OCI-LY1 (cell line): ENCODE measurements at regions not wholly inside any gene's neighbourhood (a gene's known extent, or its start where the extent isn't known, plus 50 kb on each side); places are given as distances from the start of the nearest gene placed in this dataset.

Experiments
- H2AFZ ChIP-seq: fragments of 200-600 bp; sonication (generic), shearing (Covaris generic); 2 replicates; pipeline ENCODE4 v1.6.0; 2014; ENCODE audit warnings: antibody characterized with exemption, mild to moderate bottlenecking, low read length
- H3F3A ChIP-seq: fragments of 200-600 bp; sonication (generic), shearing (Covaris generic); 2 replicates; pipeline ENCODE4 v1.6.0; 2014; ENCODE audit warnings: mild to moderate bottlenecking, antibody characterized with exemption, low read length, moderate library complexity; ENCODE audit not compliant: insufficient read depth
- H3K27ac ChIP-seq: fragments of 200-600 bp; sonication (generic); 2 replicates; pipeline ENCODE4 v1.5.1; 2014; ENCODE audit warnings: low read length, mixed run types, mild to moderate bottlenecking, low read depth; ENCODE audit not compliant: poor library complexity, severe bottlenecking
- H3K27me3 ChIP-seq: fragments of 200-600 bp; sonication (generic); 2 replicates; pipeline ENCODE4 v1.6.0; 2014; ENCODE audit warnings: antibody characterized with exemption, mild to moderate bottlenecking, low read length, moderate library complexity; ENCODE audit not compliant: insufficient read depth
- H3K36me3 ChIP-seq: fragments of 200-600 bp; sonication (generic); 2 replicates; pipeline ENCODE4 v1.6.1; 2014; ENCODE audit warnings: mild to moderate bottlenecking, antibody characterized with exemption, low read length, moderate library complexity, mixed read lengths; ENCODE audit not compliant: insufficient read depth
- H3K4me1 ChIP-seq: fragments of 200-600 bp; sonication (generic); 2 replicates; pipeline ENCODE4 v1.5.1; 2014; ENCODE audit warnings: mild to moderate bottlenecking, low read length, moderate library complexity; ENCODE audit not compliant: insufficient read depth, severe bottlenecking
- H3K4me2 ChIP-seq: fragments of 200-600 bp; sonication (generic), shearing (Covaris generic); 2 replicates; pipeline ENCODE4 v1.6.1; 2014; ENCODE audit warnings: low read length
- H3K4me3 ChIP-seq: fragments of 200-600 bp; sonication (generic); 2 replicates; pipeline ENCODE4 v1.5.1; 2014; ENCODE audit warnings: low read length, low read depth, mild to moderate bottlenecking, mixed read lengths; ENCODE audit not compliant: poor library complexity, severe bottlenecking
- H3K79me2 ChIP-seq: fragments of 200-600 bp; shearing (Covaris generic); 2 replicates; pipeline ENCODE4 v1.6.1; 2016; ENCODE audit warnings: mixed run types, low read length, mixed read lengths; ENCODE audit not compliant: insufficient read depth
- H3K9ac ChIP-seq: fragments of 200-600 bp; sonication (generic), shearing (Covaris generic); 2 replicates; pipeline ENCODE4 v1.6.1; 2014; ENCODE audit warnings: mild to moderate bottlenecking, low read length, mixed read lengths
- H3K9me2 ChIP-seq: fragments of 200-600 bp; sonication (generic), shearing (Covaris generic); 2 replicates; pipeline ENCODE4 v1.6.1; 2014; ENCODE audit warnings: low read depth, mild to moderate bottlenecking, low read length, mixed read lengths
- H3K9me3 ChIP-seq: fragments of 200-600 bp; shearing (Covaris generic); 2 replicates; pipeline ENCODE4 v1.6.1; 2014; ENCODE audit warnings: low read length, mixed read lengths
- H4K20me1 ChIP-seq: fragments of 200-600 bp; sonication (generic), shearing (Covaris generic); 2 replicates; pipeline ENCODE4 v1.6.0; 2016; ENCODE audit warnings: mild to moderate bottlenecking, low read length; ENCODE audit not compliant: insufficient read depth
- EZH2 ChIP-seq: fragments of 200-600 bp; sonication (generic), shearing (Covaris generic); IDR thresholded peaks from 2 replicates; pipeline ENCODE4 v1.8.0; 2017; ENCODE audit warnings: borderline replicate concordance, mixed run types, mild to moderate bottlenecking, antibody characterized with exemption, low read length, moderate library complexity, mixed read lengths
- TF ChIP-seq, protein P1 (sequence below): fragments of 200-600 bp; sonication (generic), shearing (Covaris generic); IDR thresholded peaks from 2 replicates; pipeline ENCODE4 v1.5.1; 2017; ENCODE audit warnings: mild to moderate bottlenecking, antibody characterized with exemption, low read length, moderate library complexity, mixed read lengths

- Histone ChIP-seq H3K9me3 (no peaks in the 10 kb centered on the region), H3K4me3 (no peak overlapping the region), H2AFZ (no peak overlapping the region), H3K27me3 (no peaks in the 10 kb centered on the region), H4K20me1 (no peaks in the 10 kb centered on the region), H3F3A (no peaks in the 10 kb centered on the region), H3K36me3 (no peaks in the 10 kb centered on the region), H3K4me2 (no peak overlapping the region), H3K9ac (no peak overlapping the region), H3K4me1 (no peaks in the 10 kb centered on the region), H3K27ac (no peak overlapping the region), H3K79me2 (no peaks in the 10 kb centered on the region), H3K9me2 (no peaks in the 10 kb centered on the region)
- no peak for TF ChIP-seq EZH2
- TF ChIP-seq, protein P1, sequence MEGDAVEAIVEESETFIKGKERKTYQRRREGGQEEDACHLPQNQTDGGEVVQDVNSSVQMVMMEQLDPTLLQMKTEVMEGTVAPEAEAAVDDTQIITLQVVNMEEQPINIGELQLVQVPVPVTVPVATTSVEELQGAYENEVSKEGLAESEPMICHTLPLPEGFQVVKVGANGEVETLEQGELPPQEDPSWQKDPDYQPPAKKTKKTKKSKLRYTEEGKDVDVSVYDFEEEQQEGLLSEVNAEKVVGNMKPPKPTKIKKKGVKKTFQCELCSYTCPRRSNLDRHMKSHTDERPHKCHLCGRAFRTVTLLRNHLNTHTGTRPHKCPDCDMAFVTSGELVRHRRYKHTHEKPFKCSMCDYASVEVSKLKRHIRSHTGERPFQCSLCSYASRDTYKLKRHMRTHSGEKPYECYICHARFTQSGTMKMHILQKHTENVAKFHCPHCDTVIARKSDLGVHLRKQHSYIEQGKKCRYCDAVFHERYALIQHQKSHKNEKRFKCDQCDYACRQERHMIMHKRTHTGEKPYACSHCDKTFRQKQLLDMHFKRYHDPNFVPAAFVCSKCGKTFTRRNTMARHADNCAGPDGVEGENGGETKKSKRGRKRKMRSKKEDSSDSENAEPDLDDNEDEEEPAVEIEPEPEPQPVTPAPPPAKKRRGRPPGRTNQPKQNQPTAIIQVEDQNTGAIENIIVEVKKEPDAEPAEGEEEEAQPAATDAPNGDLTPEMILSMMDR: no peak
Measured at GRCh38 chr6:54993948-54994347, 147.4 kb downstream of the FAM83B start.

- Histone ChIP-seq H3K9me2 (no peaks in the 10 kb centered on the region), H3K27me3 (no peaks in the 10 kb centered on the region), H2AFZ (no peak overlapping the region), H4K20me1 (no peaks in the 10 kb centered on the region), H3K27ac (no peak overlapping the region), H3F3A (no peaks in the 10 kb centered on the region), H3K4me1 (no peaks in the 10 kb centered on the region), H3K4me2 (no peak overlapping the region), H3K36me3 (no peaks in the 10 kb centered on the region), H3K9ac (no peak overlapping the region), H3K9me3 (no peaks in the 10 kb centered on the region), H3K4me3 (no peak overlapping the region), H3K79me2 (no peaks in the 10 kb centered on the region)
- TF ChIP-seq EZH2: no peak
- TF ChIP-seq, protein P1: no peak
Measured at GRCh38 chr6:54998576-54998975, 152.0 kb downstream of the FAM83B start.

DNA sequence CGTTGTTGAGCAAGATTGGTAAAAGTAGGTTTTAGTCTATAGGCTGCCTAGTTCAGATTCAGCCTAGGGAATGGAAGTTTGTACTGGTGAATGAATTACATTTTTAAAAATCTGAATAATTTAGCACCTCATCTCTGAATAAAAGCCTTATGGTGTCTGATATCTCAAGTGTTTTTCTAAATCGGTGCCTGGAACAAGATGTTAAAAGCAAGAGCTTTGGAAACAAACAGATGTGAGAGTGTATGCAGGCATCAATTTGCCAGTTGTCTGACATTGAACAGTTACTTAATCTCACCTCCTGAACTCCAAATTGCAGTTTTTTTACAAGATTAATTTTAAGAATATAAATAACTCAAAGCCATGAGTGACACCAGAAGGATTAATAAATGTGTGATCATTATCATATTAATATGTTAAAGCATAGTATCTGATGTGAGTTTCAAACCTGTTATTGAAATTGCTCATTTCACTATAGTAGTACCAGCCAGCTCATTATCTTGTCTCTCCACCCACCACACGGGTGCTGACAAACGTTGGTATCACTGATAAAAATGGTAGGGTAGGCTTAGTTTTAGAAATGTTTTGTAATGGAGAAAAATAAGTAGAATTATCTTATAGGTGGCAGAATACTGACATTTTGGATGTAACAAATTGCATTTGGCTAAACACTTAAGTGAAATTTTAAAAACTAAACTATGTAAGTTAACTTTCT is 157.3 kb downstream of the FAM83B start:
- H3F3A ChIP-seq: no peaks in the 10 kb centered on the region
- no peaks in the 10 kb centered on the region for H3K4me1 ChIP-seq
- H3K4me3 ChIP-seq: no peak overlapping the region
- no peaks in the 10 kb centered on the region for H3K79me2 ChIP-seq
- no peaks in the 10 kb centered on the region for H3K9me2 ChIP-seq
- H3K27me3 ChIP-seq: no peaks in the 10 kb centered on the region
- H2AFZ ChIP-seq: no peak overlapping the region
- no peaks in the 10 kb centered on the region for H4K20me1 ChIP-seq
- no peaks in the 10 kb centered on the region for H3K36me3 ChIP-seq
- no peak overlapping the region for H3K4me2 ChIP-seq
- no peak for TF ChIP-seq EZH2
- TF ChIP-seq, protein P1: no peak
- H3K27ac ChIP-seq: no peak overlapping the region
- no peaks in the 10 kb centered on the region for H3K9me3 ChIP-seq
- no peak overlapping the region for H3K9ac ChIP-seq
